ENCODE measurements at regions not wholly inside any gene's neighbourhood (a gene's known extent, or its start where the extent isn't known, plus 50 kb on each side); places are given as distances from the start of the nearest gene placed in this dataset.
A peak's percentile ranks its signal among the peaks of the same experiment; 100 is the strongest.
"Not testable (repeated sequence)": the region's sequence is repeated elsewhere in the genome, so short reads cannot be mapped to it uniquely, and the experiment has no call there.

- Histone ChIP-seq H3K9ac (no peak overlapping the region), H4K20me1 (no peaks in the 10 kb centered on the region), H3K4me1 (peaks cover 3 to 19% (median 10%) of the 10 kb centered on the region in 10 experiments; a peak in 16 of 20 replicates), H3K4me2 (no peak overlapping the region; a peak in 1 of 22 replicates), H3K27me3 (no peaks in the 10 kb centered on the region), H3K9me3 (replicated peaks in 1 of 11) (no peaks in the 10 kb centered on the region), H3K4me3 (no peak overlapping the region), H3K27ac (no peak overlapping the region), H3K36me3 (no peaks in the 10 kb centered on the region)
- no peak for TF ChIP-seq Cebpa-rat (IDR thresholded peaks at IDR 0.05)
Observed at GRCh38 chr3:118628704-118629341, 405.8 kb downstream of the IGSF11 start.

GRCh38 chr3:118629821-118630220, 404.8 kb downstream of the IGSF11 start:
- Histone ChIP-seq H3K36me3 (no peaks in the 10 kb centered on the region), H3K4me2 (peak overlapping the region in 8 of 11 experiments; percentile 4 to 60 (median 31); a peak in 9 of 22 replicates), H3K27me3 (no peaks in the 10 kb centered on the region), H3K27ac (no peak overlapping the region), H4K20me1 (no peaks in the 10 kb centered on the region), H3K4me1 (peaks cover 3 to 19% (median 10%) of the 10 kb centered on the region in 10 experiments; a peak in 16 of 20 replicates), H3K9ac (no peak overlapping the region), H3K9me3 (replicated peaks in 1 of 11) (no peaks in the 10 kb centered on the region), H3K4me3 (no peak overlapping the region)
- TF ChIP-seq Cebpa-rat (IDR thresholded peaks at IDR 0.05), result no peak

DNA sequence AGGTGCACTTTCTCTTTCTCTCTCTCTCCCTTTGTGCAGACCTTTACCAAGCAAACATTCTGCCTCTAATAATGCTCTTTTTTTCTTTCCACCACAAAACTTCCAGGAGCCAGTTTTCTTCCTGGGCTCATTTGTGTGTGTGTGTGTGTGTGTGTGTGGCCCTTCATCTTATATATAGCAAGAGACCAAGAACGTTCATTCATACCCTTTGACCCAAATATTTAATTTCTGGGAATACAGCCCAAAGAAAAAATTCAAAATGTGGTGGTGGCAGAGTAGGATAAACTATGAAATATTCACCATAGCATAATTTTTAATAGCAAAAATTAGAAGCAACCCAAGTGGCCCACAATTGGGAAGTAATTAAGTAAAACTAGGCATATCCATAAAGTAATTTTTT, 398.9 kb downstream of the IGSF11 start:
- H3K36me3 ChIP-seq, result no peaks in the 10 kb centered on the region
- H3K27ac ChIP-seq, result no peak overlapping the region
- peaks cover 0 to 6% (median 0%) of the 10 kb centered on the region in 10 experiments; a peak in 2 of 20 replicates for H3K4me1 ChIP-seq
- no peaks in the 10 kb centered on the region for H4K20me1 ChIP-seq
- no peaks in the 10 kb centered on the region for H3K27me3 ChIP-seq
- H3K4me2 ChIP-seq, result no peak overlapping the region
- no peak overlapping the region for H3K9ac ChIP-seq
- H3K9me3 ChIP-seq (replicated peaks in 1 of 11), result no peaks in the 10 kb centered on the region
- TF ChIP-seq Cebpa-rat (IDR thresholded peaks at IDR 0.05), result no peak
- no peak overlapping the region for H3K4me3 ChIP-seq

- Histone ChIP-seq H3K9ac (no peak overlapping the region), H3K4me3 (no peak overlapping the region), H3K9me3 (replicated peaks in 1 of 11) (no peaks in the 10 kb centered on the region), H3K4me2 (no peak overlapping the region), H3K36me3 (no peaks in the 10 kb centered on the region), H3K4me1 (peaks cover 0 to 6% (median 0%) of the 10 kb centered on the region in 10 experiments; a peak in 2 of 20 replicates), H4K20me1 (no peaks in the 10 kb centered on the region), H3K27ac (no peak overlapping the region), H3K27me3 (no peaks in the 10 kb centered on the region)
- no peak for TF ChIP-seq Cebpa-rat (IDR thresholded peaks at IDR 0.05)
Observed at GRCh38 chr3:118636841-118637240, 397.8 kb downstream of the IGSF11 start.

DNA sequence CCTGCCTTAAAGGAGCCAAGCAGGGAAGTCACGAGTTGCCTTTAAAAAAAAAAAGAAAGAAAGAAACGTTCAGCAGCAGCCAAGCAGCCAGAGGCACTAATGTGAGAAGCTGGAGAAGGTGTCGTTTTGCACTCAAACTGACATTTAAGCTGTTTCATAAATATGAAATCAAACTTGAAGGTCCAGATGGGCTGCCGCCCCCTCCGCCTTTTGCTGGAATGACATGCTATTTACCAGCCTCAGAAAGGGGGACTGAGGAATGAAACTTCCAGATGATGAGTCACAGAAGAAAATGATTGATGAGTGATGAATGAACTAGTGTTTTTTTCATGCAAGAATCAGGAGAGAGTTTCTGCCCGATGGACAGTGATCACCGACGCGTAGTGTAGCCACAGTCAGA, 396.8 kb downstream of the IGSF11 start:
- no peaks in the 10 kb centered on the region for H3K9me3 ChIP-seq (replicated peaks in 1 of 11)
- H3K4me1 ChIP-seq, result peaks cover 0 to 6% (median 0%) of the 10 kb centered on the region in 10 experiments; a peak in 2 of 20 replicates
- no peak for TF ChIP-seq Cebpa-rat (IDR thresholded peaks at IDR 0.05)
- no peaks in the 10 kb centered on the region for H4K20me1 ChIP-seq
- no peak overlapping the region for H3K4me3 ChIP-seq
- no peak overlapping the region for H3K27ac ChIP-seq
- H3K4me2 ChIP-seq, result no peak overlapping the region
- no peak overlapping the region for H3K9ac ChIP-seq
- H3K27me3 ChIP-seq, result no peaks in the 10 kb centered on the region
- H3K36me3 ChIP-seq, result no peaks in the 10 kb centered on the region

DNA sequence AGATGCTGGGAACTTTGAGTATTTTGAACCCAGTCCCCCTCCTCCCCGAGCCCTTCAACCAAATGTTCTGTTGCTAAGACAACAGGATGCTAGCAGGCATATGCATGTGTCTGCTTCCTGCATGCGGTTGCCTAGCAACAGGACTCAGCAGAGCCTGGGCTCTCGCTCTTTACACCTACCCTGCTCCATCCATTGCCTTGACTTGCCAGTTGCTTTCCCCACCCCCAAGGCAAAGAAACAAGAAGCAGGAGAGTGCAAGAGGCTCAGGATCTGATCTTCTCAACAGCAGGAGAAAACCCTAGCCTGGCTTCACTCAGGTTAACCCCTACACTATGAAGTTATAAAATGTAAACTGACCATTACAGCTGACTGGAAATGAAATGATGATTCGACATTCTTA, 393.0 kb downstream of the IGSF11 start:
- no peak for TF ChIP-seq Cebpa-rat (IDR thresholded peaks at IDR 0.05)
- H3K27ac ChIP-seq, result no peak overlapping the region
- H3K4me1 ChIP-seq, result no peaks in the 10 kb centered on the region; a peak in 1 of 20 replicates
- no peak overlapping the region for H3K4me3 ChIP-seq
- no peaks in the 10 kb centered on the region for H3K9me3 ChIP-seq (replicated peaks in 1 of 11)
- H3K36me3 ChIP-seq, result no peaks in the 10 kb centered on the region
- H3K4me2 ChIP-seq, result no peak overlapping the region
- H3K27me3 ChIP-seq, result no peaks in the 10 kb centered on the region
- H3K9ac ChIP-seq, result no peak overlapping the region
- H4K20me1 ChIP-seq, result no peaks in the 10 kb centered on the region

- H3K4me3 ChIP-seq, result no peak overlapping the region
- no peak overlapping the region for H3K4me2 ChIP-seq
- H3K9ac ChIP-seq, result no peak overlapping the region
- H3K4me1 ChIP-seq, result no peaks in the 10 kb centered on the region
- H4K20me1 ChIP-seq, result no peaks in the 10 kb centered on the region
- H3K9me3 ChIP-seq (replicated peaks in 1 of 11), result no peaks in the 10 kb centered on the region
- no peak for TF ChIP-seq Cebpa-rat (IDR thresholded peaks at IDR 0.05)
- no peak overlapping the region for H3K27ac ChIP-seq
- H3K27me3 ChIP-seq, result no peaks in the 10 kb centered on the region
- no peaks in the 10 kb centered on the region for H3K36me3 ChIP-seq
Observed at GRCh38 chr3:118671192-118671591, 363.5 kb downstream of the IGSF11 start.

GRCh38 chr3:118675305-118675704, 359.3 kb downstream of the IGSF11 start:
- Histone ChIP-seq H3K4me1 (no peaks in the 10 kb centered on the region), H3K9me3 (replicated peaks in 1 of 11) (no peaks in the 10 kb centered on the region), H3K27ac (no peak overlapping the region), H3K27me3 (no peaks in the 10 kb centered on the region), H3K36me3 (no peaks in the 10 kb centered on the region), H4K20me1 (no peaks in the 10 kb centered on the region), H3K4me2 (no peak overlapping the region), H3K4me3 (no peak overlapping the region), H3K9ac (no peak overlapping the region)
- no peak for TF ChIP-seq Cebpa-rat (IDR thresholded peaks at IDR 0.05)

DNA sequence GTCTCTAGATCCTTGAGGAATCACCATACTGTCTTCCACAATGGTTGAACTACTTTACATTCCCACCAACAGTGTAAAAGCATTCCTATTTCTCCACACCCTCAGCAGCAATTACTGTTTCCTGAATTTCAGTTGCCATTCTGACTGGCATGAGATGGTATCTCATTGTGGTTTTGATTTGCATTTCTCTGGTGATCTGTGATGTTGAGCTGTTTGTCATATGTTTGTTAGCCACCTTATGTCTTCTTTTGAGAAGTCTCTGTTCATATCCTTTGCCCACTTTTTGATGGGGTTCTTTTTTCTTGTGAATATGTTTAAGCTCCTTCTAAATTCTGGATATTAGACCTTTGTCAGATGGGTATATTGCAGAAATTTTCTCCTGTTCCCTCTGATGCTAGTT, 356.0 kb downstream of the IGSF11 start:
- H3K36me3 ChIP-seq; H3K9ac ChIP-seq; H3K9me3 ChIP-seq (replicated peaks in 1 of 11); H3K27ac ChIP-seq; H3K27me3 ChIP-seq; H3K4me1 ChIP-seq; H3K4me3 ChIP-seq; H4K20me1 ChIP-seq; H3K4me2 ChIP-seq: not testable (repeated sequence)

DNA sequence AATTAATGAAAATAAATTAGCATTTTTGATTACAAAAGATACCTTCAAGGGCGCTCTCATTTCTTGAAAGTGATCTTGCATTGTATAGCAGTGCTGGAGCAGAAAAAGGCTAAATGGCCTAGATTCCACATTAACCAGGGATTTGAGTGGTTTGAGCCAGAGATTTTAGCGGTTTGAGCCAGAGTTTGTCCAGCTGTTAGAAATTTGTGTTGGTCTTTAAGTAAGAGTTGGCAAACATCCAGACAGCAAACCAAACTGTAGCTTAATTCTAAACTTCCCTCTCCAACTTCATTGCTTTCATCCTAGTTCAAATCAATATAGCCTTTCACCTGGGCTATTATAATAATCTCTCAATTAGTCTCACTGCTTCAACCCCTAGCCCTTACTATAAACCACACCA, 351.7 kb downstream of the IGSF11 start:
- H3K4me3 ChIP-seq, result no peak overlapping the region
- H3K4me1 ChIP-seq, result no peaks in the 10 kb centered on the region
- H3K9ac ChIP-seq, result no peak overlapping the region
- TF ChIP-seq Cebpa-rat (IDR thresholded peaks at IDR 0.05), result no peak
- H3K9me3 ChIP-seq (replicated peaks in 1 of 11), result 0 out of 22 replicates have a peak, but pooled peaks cover 0 to 9% (median 0%) of the 10 kb centered on the region in 11 experiments
- H4K20me1 ChIP-seq, result no peaks in the 10 kb centered on the region
- no peak overlapping the region for H3K27ac ChIP-seq
- H3K27me3 ChIP-seq, result no peaks in the 10 kb centered on the region
- H3K4me2 ChIP-seq, result no peak overlapping the region
- no peaks in the 10 kb centered on the region for H3K36me3 ChIP-seq
